Right cardiac atrium (tissue), 5 donors: ENCODE measurements at regions not wholly inside any gene's neighbourhood (a gene's known extent, or its start where the extent isn't known, plus 50 kb on each side); places are given as distances from the start of the nearest gene placed in this dataset.
"Not testable (repeated sequence)": the region's sequence is repeated elsewhere in the genome, so short reads cannot be mapped to it uniquely, and the experiment has no call there.

ENCODE experiments used
- ATAC-seq, 2 donors: fragments of 200-7000 bp; cut with Tn5 transposase; one replicate each; pipeline versions ENCODE4 v1.8.0 to v1.9.1; 2020; ENCODE audit warnings: moderate library complexity in 2 of 2, mild to moderate bottlenecking in 1 of 2
- DNase-seq, 3 donors: peaks; one replicate each; pipeline ENCODE4 v3.0.0-alpha.2; 2020
- H3K27ac ChIP-seq: one replicate; pipeline ENCODE4 v1.5.1; 2013; ENCODE audit warnings: mild to moderate bottlenecking, low read length, control low read depth, moderate library complexity
- H3K27me3 ChIP-seq: one replicate; pipeline ENCODE4 v1.6.1; 2013; ENCODE audit not compliant: control insufficient read depth, insufficient read depth
- H3K4me1 ChIP-seq: one replicate; pipeline ENCODE4 v1.6.1; 2013; ENCODE audit warnings: low read length; ENCODE audit not compliant: control insufficient read depth, insufficient read depth
- H3K4me3 ChIP-seq: one replicate; pipeline ENCODE4 v1.5.1; 2013; ENCODE audit warnings: low read length, control low read depth
- H3K9me3 ChIP-seq: one replicate; pipeline ENCODE4 v1.6.1; 2013; ENCODE audit warnings: low read length; ENCODE audit not compliant: control insufficient read depth
- WGBS: extraction: QIAGEN DNeasy Blood & Tissue Kit; methylation state at CpG from one replicate; pipeline ENCODE4 v1.1.7; 2013; 5-methylcytosine and 5-hydroxymethylcytosine counted together
- intact Hi-C, 4 donors: fragments of 100-400 bp; cut with DNase I; formaldehyde crosslinking; loops; one replicate each; pipeline versions ENCODE4 v1.11.0 to v1.14.0; 2022 to 2023
- donor health status: healthy with polysubstance abuse.
- donor health status: DM: no; HTN: yes; CAD: no.
- donor health status: DM: no; HTN: no; CAD: no.
- donor health status: DM: no; HTN: yes; CAD: no; lungs with severe emphysema.
- donor health status: DM: yes; HTN: yes; CAD: no.

- H3K4me1 ChIP-seq = no peaks in the 10 kb centered on the region
These were observed 120.8 kb upstream of the MTHFD1L start for GRCh38 chr6:150744522-150745260.

GRCh38 chr6:150745896-150746295 is 119.6 kb upstream of the MTHFD1L start:
- peak; percentile 51 to 75 for ATAC-seq
- WGBS = 49% methylated on average over 7 of the region's 7 CpGs
- Histone ChIP-seq H3K4me1 (no peaks in the 10 kb centered on the region), H3K4me3 (no peak overlapping the region), H3K27me3 (no peaks in the 10 kb centered on the region), H3K9me3 (no peaks in the 10 kb centered on the region), H3K27ac (no peak overlapping the region)
- peak in 2 of 3 donors; percentile 33 to 67 for DNase-seq
- intact Hi-C loops = loop anchor here in 1 of 4 donors (10.0 kb wide), 1 partner anchor 331 kb away; no protein-coding TSS in a partner anchor

More at GRCh38 chr6:150744522-150745260, 120.8 kb upstream of the MTHFD1L start:
- no peak for ATAC-seq
- H3K27ac ChIP-seq = no peak overlapping the region
- intact Hi-C loops = loop anchor here in 1 of 4 donors (10.0 kb wide), 1 partner anchor 330 kb away; no protein-coding TSS in a partner anchor
- no peak for DNase-seq
- no peaks in the 10 kb centered on the region for H3K9me3 ChIP-seq
- H3K27me3 ChIP-seq = no peaks in the 10 kb centered on the region
- no peak overlapping the region for H3K4me3 ChIP-seq
- whole genome bisulfite sequencing = 40% methylated on average over 2 of the region's 2 CpGs

GRCh38 chr6:150747155-150747554 is 118.3 kb upstream of the MTHFD1L start:
- DNase-seq (no peak), ATAC-seq (no peak)
- no peak overlapping the region for H3K27ac ChIP-seq
- intact Hi-C loops = loop anchor here in 1 of 4 donors (10.0 kb wide), 1 partner anchor 332 kb away; no protein-coding TSS in a partner anchor
- no peak overlapping the region for H3K4me3 ChIP-seq
- no peaks in the 10 kb centered on the region for H3K4me1 ChIP-seq
- no peaks in the 10 kb centered on the region for H3K9me3 ChIP-seq
- WGBS = 92% methylated on average over 4 of the region's 4 CpGs
- H3K27me3 ChIP-seq = no peaks in the 10 kb centered on the region

GRCh38 chr6:150749091-150749670 is 116.3 kb upstream of the MTHFD1L start:
- no peaks in the 10 kb centered on the region for H3K4me1 ChIP-seq
- no peak overlapping the region for H3K4me3 ChIP-seq
- no peaks in the 10 kb centered on the region for H3K9me3 ChIP-seq
- 79% methylated on average over 8 of the region's 8 CpGs for WGBS
- intact Hi-C loops = loop anchor here in 1 of 4 donors (10.0 kb wide), 1 partner anchor 334 kb away; no protein-coding TSS in a partner anchor
- H3K27me3 ChIP-seq = no peaks in the 10 kb centered on the region
- ATAC-seq (no peak), DNase-seq (no peak)
- no peak overlapping the region for H3K27ac ChIP-seq

- Histone ChIP-seq H3K4me1 (no peaks in the 10 kb centered on the region), H3K27ac (no peak overlapping the region), H3K9me3 (no peaks in the 10 kb centered on the region), H3K27me3 (no peaks in the 10 kb centered on the region), H3K4me3 (no peak overlapping the region)
- DNase-seq = no peak
- 90% methylated on average over 3 of the region's 3 CpGs for WGBS
- ATAC-seq = no peak
- intact Hi-C loops = no loop called here
These were observed 114.2 kb upstream of the MTHFD1L start for GRCh38 chr6:150751296-150751695.

- DNase-seq (no peak), ATAC-seq (no peak)
- 87% methylated on average over 2 of the region's 2 CpGs for WGBS
These were observed 113.1 kb upstream of the MTHFD1L start for GRCh38 chr6:150752409-150752808.

GRCh38 chr6:150753371-150754064 is 112.0 kb upstream of the MTHFD1L start:
- DNase-seq (no peak), ATAC-seq (no peak)
- Histone ChIP-seq H3K27me3 (no peaks in the 10 kb centered on the region), H3K4me3 (no peak overlapping the region), H3K9me3 (no peaks in the 10 kb centered on the region), H3K4me1 (no peaks in the 10 kb centered on the region), H3K27ac (no peak overlapping the region)
- WGBS = 41% methylated on average over 14 of the region's 14 CpGs
- intact Hi-C loops = no loop called here

More at GRCh38 chr6:150752409-150752808, 113.1 kb upstream of the MTHFD1L start:
- no peaks in the 10 kb centered on the region for H3K9me3 ChIP-seq
- no peak overlapping the region for H3K27ac ChIP-seq
- H3K4me3 ChIP-seq = no peak overlapping the region
- no peaks in the 10 kb centered on the region for H3K27me3 ChIP-seq
- no peaks in the 10 kb centered on the region for H3K4me1 ChIP-seq
- intact Hi-C loops = no loop called here

GRCh38 chr6:150755042-150755441 is 110.5 kb upstream of the MTHFD1L start:
- Histone ChIP-seq H3K9me3 (no peaks in the 10 kb centered on the region), H3K4me1 (no peaks in the 10 kb centered on the region), H3K27me3 (no peaks in the 10 kb centered on the region), H3K4me3 (no peak overlapping the region), H3K27ac (no peak overlapping the region)
- ATAC-seq (no peak), DNase-seq (peak in 1 of 3 donors; percentile 55)
- WGBS = 83% methylated on average over 9 of the region's 9 CpGs
- intact Hi-C loops = no loop called here

- DNase-seq (no peak), ATAC-seq (peak in 1 of 2 donors; percentile 37)
- WGBS = 70% methylated on average over 10 of the region's 10 CpGs
- H3K9me3 ChIP-seq = no peaks in the 10 kb centered on the region
- H3K4me3 ChIP-seq = no peak overlapping the region
- no peaks in the 10 kb centered on the region for H3K27me3 ChIP-seq
- intact Hi-C loops = no loop called here
- peak overlapping the region; percentile 3 for H3K27ac ChIP-seq
- H3K4me1 ChIP-seq = no peaks in the 10 kb centered on the region
These were observed 110.0 kb upstream of the MTHFD1L start for GRCh38 chr6:150755524-150755923.

- no peak overlapping the region for H3K4me3 ChIP-seq
- H3K4me1 ChIP-seq = no peaks in the 10 kb centered on the region
- 68% methylated on average over 7 of the region's 7 CpGs for WGBS
- no peaks in the 10 kb centered on the region for H3K9me3 ChIP-seq
- H3K27ac ChIP-seq = peak overlapping the region; percentile 14
- DNase-seq (no peak), ATAC-seq (peak in 1 of 2 donors; percentile 44)
- intact Hi-C loops = no loop called here
- no peaks in the 10 kb centered on the region for H3K27me3 ChIP-seq
These were observed 109.3 kb upstream of the MTHFD1L start for GRCh38 chr6:150756173-150756572.

GRCh38 chr6:150757807-150758206 is 107.7 kb upstream of the MTHFD1L start:
- intact Hi-C loops, H3K9me3 ChIP-seq, DNase-seq, H3K4me3 ChIP-seq, H3K27me3 ChIP-seq, ATAC-seq, H3K27ac ChIP-seq, H3K4me1 ChIP-seq: not testable (repeated sequence)
- WGBS = 87% methylated on average over 4 of the region's 4 CpGs
